Fibroblast of lung (primary cell): ENCODE measurements at regions not wholly inside any gene's neighbourhood (a gene's known extent, or its start where the extent isn't known, plus 50 kb on each side); places are given as distances from the start of the nearest gene placed in this dataset.

Experiments
- DNase-seq, 2 donors: peaks; one replicate each; pipeline versions ENCODE4 v3.0.0 to v3.0.0-alpha.2; 2010; ENCODE audit warnings: low read depth in 2 of 2
- H2AFZ ChIP-seq: 2 replicates; pipeline ENCODE4 v1.5.1; 2012; ENCODE audit warnings: low read length, control low read depth, inconsistent platforms
- H3K27ac ChIP-seq: 2 replicates; pipeline ENCODE4 v1.5.1; 2011; ENCODE audit warnings: low read length, control low read depth; ENCODE audit not compliant: insufficient read depth
- H3K27me3 ChIP-seq: 2 replicates; pipeline ENCODE4 v1.5.1; 2011; ENCODE audit warnings: mild to moderate bottlenecking, low read length; ENCODE audit not compliant: control insufficient read depth, insufficient read depth
- H3K36me3 ChIP-seq: 2 replicates; pipeline ENCODE4 v1.5.1; 2011; ENCODE audit warnings: low read length; ENCODE audit not compliant: control insufficient read depth, insufficient read depth
- H3K4me1 ChIP-seq: 2 replicates; pipeline ENCODE4 v1.5.1; 2011; ENCODE audit warnings: low read length; ENCODE audit not compliant: control insufficient read depth, insufficient read depth; ENCODE audit errors: extremely low read depth
- H3K4me2 ChIP-seq: 2 replicates; pipeline ENCODE4 v1.5.1; 2011; ENCODE audit warnings: low read length, control low read depth; ENCODE audit not compliant: insufficient read depth; ENCODE audit errors: extremely low read depth
- H3K4me3 ChIP-seq, 4 experiments: fragments of 200-600 bp in 1 of 4; sonication (generic) in 1 of 4; replicated peaks in 1 of 4; 2 replicates each; pipeline ENCODE4 v1.5.1; 2011 to 2016; ENCODE audit warnings: low read length in 4 of 4, low read depth in 3 of 4, mild to moderate bottlenecking in 3 of 4, control low read depth in 2 of 4, inconsistent platforms in 1 of 4, mixed read lengths in 1 of 4; ENCODE audit not compliant: insufficient read depth in 1 of 4; ENCODE audit errors: control extremely low read depth in 1 of 4
- H3K79me2 ChIP-seq: 2 replicates; pipeline ENCODE4 v1.5.1; 2012; ENCODE audit warnings: mild to moderate bottlenecking, low read length, inconsistent platforms; ENCODE audit not compliant: control insufficient read depth, insufficient read depth
- H3K9ac ChIP-seq: 2 replicates; pipeline ENCODE4 v1.5.1; 2011; ENCODE audit warnings: mild to moderate bottlenecking, low read length, control low read depth; ENCODE audit not compliant: insufficient read depth
- H3K9me3 ChIP-seq: 2 replicates; pipeline ENCODE4 v1.5.1; 2012; ENCODE audit warnings: low read depth, low read length; ENCODE audit not compliant: control insufficient read depth, insufficient read depth
- H4K20me1 ChIP-seq: 2 replicates; pipeline ENCODE4 v1.5.1; 2011; ENCODE audit warnings: low read length; ENCODE audit not compliant: control insufficient read depth, insufficient read depth; ENCODE audit errors: extremely low read depth
- EZH2 ChIP-seq: IDR thresholded peaks from 2 replicates; pipeline ENCODE4 v1.5.1; 2012; ENCODE audit warnings: low read length, control low read depth, mild to moderate bottlenecking; ENCODE audit errors: missing control alignments
- TF ChIP-seq, protein P1 (sequence below), 2 donors: IDR thresholded peaks in 1 of 2; conservative IDR thresholded peaks in 1 of 2; 1 replicate in 1 of 2; 2 replicates in 1 of 2; pipeline ENCODE4 v1.5.1; 2011 to 2012; ENCODE audit warnings: low read length in 2 of 2, control low read depth in 1 of 2, inconsistent platforms in 1 of 2, low read depth in 1 of 2, mild to moderate bottlenecking in 1 of 2

GRCh38 chr5:135156337-135156714 lies 122.3 kb upstream of the PITX1 start:
- H3K79me2 ChIP-seq, result no peaks in the 10 kb centered on the region
- no peak overlapping the region for H3K4me3 ChIP-seq
- peaks cover 4% of the 10 kb centered on the region for H3K27me3 ChIP-seq
- no peak overlapping the region for H3K9ac ChIP-seq
- no peak overlapping the region for H3K27ac ChIP-seq
- no peaks in the 10 kb centered on the region for H3K4me1 ChIP-seq
- no peak overlapping the region for H2AFZ ChIP-seq
- no peaks in the 10 kb centered on the region for H3K9me3 ChIP-seq
- no peak overlapping the region for H3K4me2 ChIP-seq
- no peak for DNase-seq
- no peaks in the 10 kb centered on the region for H4K20me1 ChIP-seq
- TF ChIP-seq, protein P1, sequence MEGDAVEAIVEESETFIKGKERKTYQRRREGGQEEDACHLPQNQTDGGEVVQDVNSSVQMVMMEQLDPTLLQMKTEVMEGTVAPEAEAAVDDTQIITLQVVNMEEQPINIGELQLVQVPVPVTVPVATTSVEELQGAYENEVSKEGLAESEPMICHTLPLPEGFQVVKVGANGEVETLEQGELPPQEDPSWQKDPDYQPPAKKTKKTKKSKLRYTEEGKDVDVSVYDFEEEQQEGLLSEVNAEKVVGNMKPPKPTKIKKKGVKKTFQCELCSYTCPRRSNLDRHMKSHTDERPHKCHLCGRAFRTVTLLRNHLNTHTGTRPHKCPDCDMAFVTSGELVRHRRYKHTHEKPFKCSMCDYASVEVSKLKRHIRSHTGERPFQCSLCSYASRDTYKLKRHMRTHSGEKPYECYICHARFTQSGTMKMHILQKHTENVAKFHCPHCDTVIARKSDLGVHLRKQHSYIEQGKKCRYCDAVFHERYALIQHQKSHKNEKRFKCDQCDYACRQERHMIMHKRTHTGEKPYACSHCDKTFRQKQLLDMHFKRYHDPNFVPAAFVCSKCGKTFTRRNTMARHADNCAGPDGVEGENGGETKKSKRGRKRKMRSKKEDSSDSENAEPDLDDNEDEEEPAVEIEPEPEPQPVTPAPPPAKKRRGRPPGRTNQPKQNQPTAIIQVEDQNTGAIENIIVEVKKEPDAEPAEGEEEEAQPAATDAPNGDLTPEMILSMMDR (conservative IDR thresholded peaks at IDR 0.05 in 1 of 2, IDR thresholded peaks at IDR 0.05 in 1 of 2; ENCODE audit: low read depth in 1 of 2, low read length in 2 of 2), result no peak
- no peak for TF ChIP-seq EZH2
- no peaks in the 10 kb centered on the region for H3K36me3 ChIP-seq

GRCh38 chr5:135155616-135156214 lies 121.7 kb upstream of the PITX1 start:
- DNase-seq, result no peak
- Histone ChIP-seq H3K27ac (no peak overlapping the region), H3K4me2 (no peak overlapping the region), H3K9ac (no peak overlapping the region), H3K4me1 (no peaks in the 10 kb centered on the region), H4K20me1 (no peaks in the 10 kb centered on the region), H3K36me3 (no peaks in the 10 kb centered on the region), H3K4me3 (no peak overlapping the region), H3K79me2 (no peaks in the 10 kb centered on the region), H3K27me3 (peaks cover 4% of the 10 kb centered on the region), H2AFZ (no peak overlapping the region), H3K9me3 (no peaks in the 10 kb centered on the region)
- TF ChIP-seq, protein P1 (conservative IDR thresholded peaks at IDR 0.05 in 1 of 2, IDR thresholded peaks at IDR 0.05 in 1 of 2; ENCODE audit: low read depth in 1 of 2, low read length in 2 of 2), result no peak
- TF ChIP-seq EZH2, result no peak

- no peak overlapping the region for H3K27ac ChIP-seq
- no peak overlapping the region for H3K4me3 ChIP-seq
- no peaks in the 10 kb centered on the region for H4K20me1 ChIP-seq
- H3K9ac ChIP-seq, result no peak overlapping the region
- H3K36me3 ChIP-seq, result no peaks in the 10 kb centered on the region
- DNase-seq, result no peak
- no peaks in the 10 kb centered on the region for H3K9me3 ChIP-seq
- no peak overlapping the region for H2AFZ ChIP-seq
- no peak overlapping the region for H3K4me2 ChIP-seq
- H3K4me1 ChIP-seq, result no peaks in the 10 kb centered on the region
- H3K27me3 ChIP-seq, result peaks cover 4% of the 10 kb centered on the region
- no peaks in the 10 kb centered on the region for H3K79me2 ChIP-seq
- TF ChIP-seq, protein P1 (conservative IDR thresholded peaks at IDR 0.05 in 1 of 2, IDR thresholded peaks at IDR 0.05 in 1 of 2; ENCODE audit: low read depth in 1 of 2, low read length in 2 of 2), result no peak
- no peak for TF ChIP-seq EZH2
Observed at GRCh38 chr5:135154961-135155360, 120.9 kb upstream of the PITX1 start.
